HG03045 (cell line): ENCODE measurements at regions not wholly inside any gene's neighbourhood (a gene's known extent, or its start where the extent isn't known, plus 50 kb on each side); places are given as distances from the start of the nearest gene placed in this dataset.

ENCODE experiments used
- ATAC-seq: cut with Tn5 transposase; IDR thresholded peaks from one replicate; pipeline ENCODE4 v1.9.1; 2021; ENCODE audit warnings: mild to moderate bottlenecking, moderate library complexity; ENCODE audit not compliant: unreplicated experiment

GRCh38 chr2:222064286-222064685 is 234.5 kb downstream of the PAX3 start:
- ATAC-seq = no peak

DNA sequence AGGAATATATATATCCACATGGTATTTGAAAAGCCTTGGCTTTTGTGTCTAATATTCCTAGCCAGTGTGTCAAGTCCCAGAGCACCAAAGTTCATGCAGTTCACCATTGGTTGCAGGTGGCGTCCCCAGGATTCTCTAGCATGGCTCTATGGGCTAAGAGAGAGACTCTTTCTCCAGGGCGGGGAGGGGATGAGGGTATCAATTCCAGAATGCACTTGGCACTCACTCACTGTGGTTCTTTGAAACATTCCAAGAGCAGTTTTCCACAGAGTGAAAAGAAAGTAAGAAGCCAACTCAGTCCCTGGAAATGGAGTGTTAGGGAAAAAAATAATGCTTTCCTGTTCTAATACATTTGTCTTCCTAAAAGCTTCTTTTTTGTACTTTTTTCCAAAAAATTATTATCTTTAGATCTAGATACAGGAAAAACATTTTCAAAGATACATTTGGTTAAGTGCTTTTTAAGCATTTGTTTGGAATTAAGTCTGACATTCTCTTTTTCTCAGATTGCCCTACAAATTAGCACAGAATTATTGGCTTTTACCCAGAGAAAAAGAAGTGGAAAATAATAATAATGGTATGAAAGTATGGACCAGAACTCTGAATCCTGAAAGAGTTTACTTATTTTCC is 239.9 kb downstream of the PAX3 start:
- no peak for ATAC-seq

DNA sequence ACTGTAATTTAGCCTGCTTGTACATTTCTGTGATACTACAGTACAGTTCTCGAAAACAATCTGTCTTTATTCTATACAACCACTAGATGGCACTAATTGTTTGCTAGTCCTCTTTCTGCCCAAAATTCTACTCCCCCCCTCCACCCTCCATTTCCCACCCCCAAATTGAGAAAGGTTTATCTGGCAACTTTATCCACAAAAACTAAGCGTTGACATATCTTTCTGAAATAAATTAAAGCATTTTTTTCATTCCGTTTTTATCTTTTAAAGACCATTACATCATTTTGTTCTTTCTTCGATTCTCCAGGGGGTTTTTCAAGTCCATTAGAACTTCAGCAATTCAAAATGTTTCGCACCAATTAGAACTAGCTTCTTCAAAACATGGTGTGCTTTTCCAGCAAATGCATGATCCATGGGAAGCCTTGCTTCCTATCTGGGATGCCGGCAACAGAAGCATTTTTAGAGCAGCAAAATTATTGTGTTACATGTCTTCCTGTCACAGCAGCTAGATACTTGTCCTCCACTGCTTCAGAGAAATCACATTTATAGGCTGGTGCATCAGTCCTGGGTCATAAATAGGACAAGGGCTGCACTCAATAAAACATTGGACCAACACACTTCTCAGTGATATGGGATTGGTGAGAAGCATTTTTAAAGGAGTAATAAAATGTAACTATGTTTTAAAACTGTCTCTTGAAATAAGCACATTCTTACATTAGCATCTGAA is 241.3 kb downstream of the PAX3 start:
- ATAC-seq = no peak

- ATAC-seq = no peak
Observed at GRCh38 chr2:222055328-222055727, 243.5 kb downstream of the PAX3 start.

- ATAC-seq = no peak
Observed at GRCh38 chr2:222054813-222055212, 244.0 kb downstream of the PAX3 start.

GRCh38 chr2:222052934-222053367 is 245.8 kb downstream of the PAX3 start:
- no peak for ATAC-seq

- ATAC-seq = no peak
Observed at GRCh38 chr2:222050981-222051380, 247.8 kb downstream of the PAX3 start.

- no peak for ATAC-seq
Observed at GRCh38 chr2:222049946-222050345, 248.9 kb downstream of the PAX3 start.

DNA sequence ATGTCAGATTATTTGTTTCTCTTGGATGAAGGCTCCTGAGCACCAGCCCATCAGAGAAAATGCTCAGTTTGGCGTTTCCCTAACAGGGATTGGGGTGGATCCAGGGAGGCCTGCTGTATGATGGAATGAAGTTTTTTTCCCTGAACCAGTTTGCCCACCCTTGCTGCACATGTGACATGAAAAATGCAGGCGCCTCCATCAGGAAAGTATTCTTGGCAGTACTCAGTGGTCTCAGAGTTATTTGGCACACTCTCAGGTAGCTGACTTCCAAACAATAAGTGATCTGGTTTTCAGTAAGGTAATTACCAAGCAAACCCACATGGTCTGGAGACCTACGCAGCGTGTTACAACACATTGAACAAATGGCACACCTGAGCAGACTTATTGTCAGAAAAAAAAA is 254.9 kb downstream of the PAX3 start:
- no peak for ATAC-seq

- no peak for ATAC-seq
Observed at GRCh38 chr2:222042666-222043065, 256.1 kb downstream of the PAX3 start.

DNA sequence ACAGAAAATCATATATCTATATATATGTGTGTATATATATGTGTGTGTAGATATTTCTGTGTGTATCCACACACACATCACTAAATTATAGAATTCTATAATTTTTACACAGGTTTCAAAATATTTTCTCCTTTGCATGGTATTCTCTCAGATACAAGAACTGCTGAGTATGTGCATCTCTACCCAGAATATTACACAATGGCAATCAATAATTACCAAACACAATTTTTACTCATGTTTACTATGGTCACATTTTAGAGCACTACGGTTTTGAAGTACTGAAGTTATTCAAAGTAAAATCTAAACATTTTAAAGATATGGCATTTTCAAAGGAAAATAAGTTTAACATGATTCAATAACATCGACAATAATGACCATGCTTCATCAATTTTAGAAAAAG is 258.5 kb downstream of the PAX3 start:
- ATAC-seq = no peak

DNA sequence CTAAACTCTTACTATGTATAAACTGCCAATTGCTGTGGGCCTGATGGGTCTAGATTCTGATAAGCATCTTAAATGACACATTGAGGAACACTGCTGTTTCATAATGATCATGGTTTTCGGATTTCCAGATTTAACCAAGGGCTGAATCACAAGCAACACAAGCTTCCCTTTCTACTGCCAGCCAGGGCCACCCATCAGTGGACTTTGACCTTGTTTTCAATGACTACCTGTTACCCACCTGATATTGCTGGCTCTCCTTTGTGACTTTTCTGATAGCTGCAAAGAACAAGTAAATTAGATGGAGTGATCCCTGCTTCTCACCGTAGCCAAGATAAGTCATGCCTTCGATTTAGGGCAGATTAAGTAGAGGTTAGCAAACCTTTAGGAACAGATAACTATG is 259.0 kb downstream of the PAX3 start:
- no peak for ATAC-seq

- ATAC-seq = no peak
Observed at GRCh38 chr2:222038067-222038802, 260.6 kb downstream of the PAX3 start.

- no peak for ATAC-seq
Observed at GRCh38 chr2:222037211-222037610, 261.6 kb downstream of the PAX3 start.

DNA sequence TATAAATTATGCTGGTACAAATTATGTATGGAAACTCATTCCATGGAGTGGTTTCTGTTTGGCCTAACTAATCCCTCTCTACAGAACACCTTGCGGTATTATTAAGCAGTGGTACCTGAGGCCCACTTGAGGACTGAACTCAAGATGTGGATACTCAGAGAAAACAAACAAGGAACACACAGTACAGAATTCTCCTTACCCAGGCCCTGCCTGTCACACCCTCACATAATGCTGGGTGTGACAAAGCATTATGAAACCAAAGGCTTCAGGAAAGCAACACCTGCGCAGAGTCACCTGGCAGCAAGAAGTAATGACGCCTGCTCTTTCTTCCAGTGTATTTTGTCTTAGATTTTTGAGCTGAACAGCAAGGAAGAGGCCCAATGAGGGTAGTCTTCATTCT is 264.7 kb downstream of the PAX3 start:
- ATAC-seq = no peak

GRCh38 chr2:222033541-222033940 is 265.3 kb downstream of the PAX3 start:
- no peak for ATAC-seq

DNA sequence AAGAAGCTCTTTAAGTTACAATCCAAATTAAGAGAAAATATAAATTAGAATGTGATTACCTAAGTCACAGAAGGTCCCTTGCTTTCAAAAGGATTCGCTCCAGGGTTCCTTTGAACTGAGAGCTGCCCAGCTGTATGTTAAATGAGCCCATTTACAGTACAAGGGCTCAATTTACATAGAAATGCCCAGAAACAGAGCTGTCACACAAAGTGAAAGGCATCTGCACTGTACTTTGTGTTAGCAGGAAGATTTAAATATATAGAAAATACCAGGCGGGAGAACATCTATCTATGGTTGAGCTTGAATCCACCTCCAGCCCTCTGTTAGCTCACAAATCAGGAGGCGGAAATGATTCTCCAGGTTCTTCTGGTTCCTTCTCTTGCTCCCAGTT is 272.9 kb downstream of the PAX3 start:
- ATAC-seq = no peak

GRCh38 chr2:222024932-222025880 is 273.6 kb downstream of the PAX3 start:
- no peak for ATAC-seq

GRCh38 chr2:222017252-222017850 is 281.4 kb downstream of the PAX3 start:
- no peak for ATAC-seq

DNA sequence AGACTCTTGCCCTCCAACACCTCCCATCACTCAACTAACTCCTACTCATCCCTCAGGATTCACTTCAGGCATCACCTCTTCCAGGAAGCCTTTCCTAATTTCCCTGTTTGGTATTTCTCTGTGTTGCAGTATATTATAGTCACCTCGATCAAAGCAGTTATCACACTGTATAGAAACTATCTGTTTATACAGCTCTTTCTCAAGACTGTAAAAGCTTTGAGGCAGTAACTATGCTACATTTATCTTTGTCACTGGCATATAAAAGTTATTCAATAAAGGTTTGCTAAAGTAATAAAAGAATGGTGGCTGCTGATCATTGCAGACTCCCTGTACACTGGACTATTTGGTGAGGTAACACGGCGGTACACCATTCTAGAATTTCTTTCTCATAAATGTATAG is 284.9 kb downstream of the PAX3 start:
- ATAC-seq = no peak

- ATAC-seq = no peak
Observed at GRCh38 chr2:222000326-222000725, 298.5 kb downstream of the PAX3 start.
